Spleen (tissue), 7 donors: ENCODE measurements at regions not wholly inside any gene's neighbourhood (a gene's known extent, or its start where the extent isn't known, plus 50 kb on each side); places are given as distances from the start of the nearest gene placed in this dataset.

Experiments
- CTCF ChIP-seq, 11 experiments: fragments of 200-600 bp in 7 of 11; fragments of 450-650 bp in 4 of 11; sonication (generic) in 4 of 11; IDR thresholded peaks in 8 of 11; conservative IDR thresholded peaks in 3 of 11; 1 replicate in 7 of 11; 2 replicates in 4 of 11; pipeline versions ENCODE4 v1.4.0 to v1.8.0; 2016 to 2021; ENCODE audit warnings: antibody characterized with exemption in 11 of 11, inconsistent platforms in 4 of 11, mild to moderate bottlenecking in 1 of 11
- POLR2A ChIP-seq, 3 donors: fragments of 450-650 bp; IDR thresholded peaks; one replicate each; pipeline ENCODE4 v1.5.1; 2017; ENCODE audit warnings: antibody characterized with exemption in 3 of 3, mild to moderate bottlenecking in 1 of 3
- POLR2AphosphoS5 ChIP-seq, 3 donors: sonication (generic); formaldehyde crosslinking; IDR thresholded peaks; one replicate each; pipeline ENCODE4 v1.5.1; 2017; ENCODE audit warnings: antibody characterized with exemption in 3 of 3
- donor health status: DM: no; HTN: no; CAD: no; lungs with moderate emphysema.
- donor health status: DM: no; HTN: no; CAD: no.
- donor health status: DM: no; HTN: no; CAD: no.

- TF ChIP-seq CTCF (IDR thresholded peaks at IDR 0.05 in 8 of 11, conservative IDR thresholded peaks at IDR 0.05 in 3 of 11) (no peak), POLR2AphosphoS5 (IDR thresholded peaks at IDR 0.05) (no peak), POLR2A (IDR thresholded peaks at IDR 0.05) (no peak)
Observed at GRCh38 chrY:18951019-18951418, 177.5 kb upstream of the HSFY2 start.
